GM21447 (cell line): ENCODE measurements at regions not wholly inside any gene's neighbourhood (a gene's known extent, or its start where the extent isn't known, plus 50 kb on each side); places are given as distances from the start of the nearest gene placed in this dataset.
"Not testable (repeated sequence)": the region's sequence is repeated elsewhere in the genome, so short reads cannot be mapped to it uniquely, and the experiment has no call there.

ENCODE experiments used
- ATAC-seq: cut with Tn5 transposase; IDR thresholded peaks from one replicate; pipeline ENCODE4 v1.9.1; 2021; ENCODE audit not compliant: unreplicated experiment

- ATAC-seq, result no peak
Measured at GRCh38 chr5:4013106-4013898, 417.7 kb downstream of the IRX1 start.

- ATAC-seq, result no peak
Measured at GRCh38 chr5:4015709-4016108, 420.1 kb downstream of the IRX1 start.

DNA sequence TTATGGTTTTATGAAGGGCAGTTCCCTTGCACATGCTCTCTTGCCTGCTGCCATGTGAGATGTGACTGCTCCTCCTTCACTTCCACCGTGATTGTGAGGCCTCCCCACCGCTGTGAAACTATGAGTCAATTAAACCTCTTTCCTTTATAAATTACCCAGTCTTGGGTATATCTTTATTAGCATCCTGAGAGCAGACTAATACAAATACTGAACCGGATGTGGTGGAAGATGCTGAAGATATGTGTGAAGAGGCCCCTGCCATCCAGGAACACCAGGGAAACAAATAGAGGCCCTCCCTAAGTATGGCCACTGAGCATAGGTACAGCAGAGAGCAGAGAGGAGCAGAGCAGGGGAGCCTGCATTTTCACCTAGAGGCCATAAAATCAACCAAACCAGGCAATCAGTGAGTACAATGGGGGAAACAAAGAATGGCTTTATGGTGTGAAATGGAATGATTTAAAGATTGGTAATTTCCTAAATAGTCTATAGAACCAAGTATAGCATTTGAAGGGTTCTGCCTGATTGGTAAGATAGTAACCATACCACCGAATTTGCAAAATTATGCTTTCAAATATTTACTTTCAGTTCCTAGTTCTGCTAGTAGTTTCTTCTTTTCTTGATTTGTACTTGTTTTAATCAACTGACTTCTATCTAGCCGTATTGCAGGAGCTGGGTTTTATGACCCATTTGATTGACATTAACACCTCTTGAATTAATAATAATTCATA lies 421.6 kb downstream of the IRX1 start:
- no peak for ATAC-seq

- ATAC-seq, result no peak
Measured at GRCh38 chr5:4018007-4018406, 422.4 kb downstream of the IRX1 start.

- no peak for ATAC-seq
Measured at GRCh38 chr5:4019009-4019769, 423.6 kb downstream of the IRX1 start.

GRCh38 chr5:4019841-4020240 lies 424.2 kb downstream of the IRX1 start:
- ATAC-seq, result no peak

DNA sequence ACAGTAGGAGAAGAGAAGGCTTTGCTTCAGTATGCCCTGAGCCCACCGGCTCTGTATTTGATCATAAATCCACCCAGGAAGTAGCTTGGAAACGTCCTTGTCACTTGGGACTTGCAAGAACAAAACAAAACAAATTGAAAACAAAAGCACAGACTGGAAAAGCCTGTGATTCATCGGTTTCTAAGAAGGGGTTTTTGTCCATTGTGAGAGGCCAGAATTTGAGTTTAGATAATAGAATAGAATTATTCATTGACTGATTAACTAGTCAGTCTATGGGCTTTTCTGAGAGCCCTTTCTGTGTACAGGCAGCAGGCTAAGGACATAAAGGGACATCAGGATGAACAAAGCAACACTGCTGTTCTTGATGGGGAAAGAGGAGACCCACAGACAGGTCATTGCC lies 424.8 kb downstream of the IRX1 start:
- no peak for ATAC-seq

GRCh38 chr5:4022056-4022670 lies 426.5 kb downstream of the IRX1 start:
- no peak for ATAC-seq

DNA sequence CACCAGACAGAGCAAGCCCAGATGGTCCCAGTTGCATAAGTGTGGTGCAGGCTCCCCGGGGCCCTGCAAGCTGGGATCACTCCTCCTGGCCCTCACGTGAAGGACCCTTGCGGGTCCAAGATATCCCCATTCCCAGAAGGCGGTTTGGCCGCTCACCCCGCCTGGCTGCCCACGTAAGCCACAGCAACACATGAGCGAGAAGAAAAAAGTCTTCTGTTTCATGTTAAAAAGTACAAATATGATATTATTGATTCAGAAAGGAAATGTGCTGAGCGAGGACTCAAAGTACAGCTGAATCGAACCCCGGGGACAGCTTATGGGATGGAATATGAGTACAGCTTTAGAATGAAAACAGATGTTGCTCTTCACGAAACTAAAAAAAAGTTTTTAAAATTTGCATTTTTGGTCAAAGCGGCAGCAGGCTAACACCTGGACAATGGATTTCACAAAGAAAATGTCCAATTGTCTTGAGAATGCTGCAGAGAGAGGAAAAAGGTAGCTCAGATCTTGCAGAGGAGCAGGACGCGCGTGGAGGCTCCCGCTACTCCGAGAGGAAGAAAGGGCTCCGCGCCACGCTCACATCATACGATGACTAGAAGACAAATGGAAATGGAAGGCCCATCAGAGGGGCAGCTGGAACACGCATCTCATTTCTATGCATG lies 427.6 kb downstream of the IRX1 start:
- ATAC-seq, result no peak

DNA sequence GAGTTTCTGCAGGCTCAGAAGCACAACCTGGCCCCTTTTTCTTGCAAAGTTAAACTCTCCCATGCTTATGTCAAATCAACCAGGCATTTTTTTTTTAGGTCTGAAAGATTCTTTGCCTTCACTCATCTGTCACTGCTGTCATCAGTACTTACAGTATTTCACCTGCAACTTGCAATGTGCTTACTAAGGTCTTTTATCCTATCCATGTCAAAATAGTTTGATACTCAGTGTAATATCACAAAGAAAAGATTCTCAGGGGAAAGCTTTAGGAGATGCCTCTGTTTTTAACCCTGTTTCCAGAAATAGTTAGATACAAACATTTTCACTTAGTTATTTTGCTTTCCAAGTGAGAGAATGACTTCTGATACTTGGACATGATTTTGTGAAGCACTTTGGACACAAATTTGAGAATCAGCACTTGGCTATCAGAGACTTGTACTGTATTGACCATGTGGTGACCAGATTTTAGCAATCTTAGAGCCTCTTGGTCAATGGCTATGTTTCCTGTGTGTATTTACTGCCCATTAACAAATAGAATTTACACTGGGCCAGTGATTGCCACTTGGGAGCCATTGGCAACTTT lies 428.2 kb downstream of the IRX1 start:
- ATAC-seq, result no peak

DNA sequence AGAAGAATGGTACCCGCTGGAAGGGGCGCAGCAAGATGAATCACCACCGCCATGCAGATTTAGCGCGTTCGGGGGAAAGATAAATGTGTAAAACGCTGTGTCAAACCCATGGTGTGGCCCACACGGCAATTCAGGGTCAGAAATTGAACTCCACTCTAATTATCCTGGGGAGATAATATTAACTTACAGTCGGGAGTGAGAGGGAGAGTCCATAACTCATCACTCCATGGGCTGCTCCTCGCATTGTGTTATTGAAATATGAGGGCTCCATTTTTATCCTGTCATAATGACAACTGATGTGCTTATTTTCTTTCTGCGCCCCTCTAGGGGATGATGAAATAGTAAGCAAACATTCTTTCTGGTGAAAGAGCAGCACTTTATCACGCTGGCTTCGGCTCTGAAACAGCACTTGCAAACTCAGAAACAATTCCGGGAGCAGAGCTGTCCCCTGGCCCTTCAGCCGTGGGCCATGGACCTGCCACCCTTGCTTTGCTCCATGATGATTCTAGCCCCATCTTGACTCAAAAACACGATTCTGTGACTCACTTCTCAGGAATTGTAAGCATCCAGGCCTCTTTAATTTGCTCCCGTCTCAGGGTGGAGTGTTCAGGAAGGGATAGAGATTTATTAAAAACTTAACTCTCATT lies 431.6 kb downstream of the IRX1 start:
- ATAC-seq, result no peak

DNA sequence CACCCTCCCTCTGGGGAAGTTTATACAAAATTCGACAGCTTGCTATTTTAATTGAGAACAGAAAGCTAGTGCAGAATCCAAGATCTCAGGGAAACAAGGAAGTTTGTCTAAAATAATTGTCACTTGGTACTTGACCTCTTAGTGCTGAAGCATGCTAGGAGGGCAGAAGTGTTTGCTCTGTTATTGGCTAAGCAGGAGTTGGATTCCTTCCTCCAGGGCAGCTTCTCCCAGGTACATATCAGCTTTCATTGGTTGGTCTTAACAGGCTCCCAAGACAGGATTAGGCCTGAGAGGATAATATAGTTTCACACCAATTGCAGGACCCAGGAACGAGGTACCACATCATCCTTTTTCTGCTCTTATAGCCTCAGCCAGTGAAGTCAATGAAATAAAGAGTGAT lies 432.8 kb downstream of the IRX1 start:
- no peak for ATAC-seq

DNA sequence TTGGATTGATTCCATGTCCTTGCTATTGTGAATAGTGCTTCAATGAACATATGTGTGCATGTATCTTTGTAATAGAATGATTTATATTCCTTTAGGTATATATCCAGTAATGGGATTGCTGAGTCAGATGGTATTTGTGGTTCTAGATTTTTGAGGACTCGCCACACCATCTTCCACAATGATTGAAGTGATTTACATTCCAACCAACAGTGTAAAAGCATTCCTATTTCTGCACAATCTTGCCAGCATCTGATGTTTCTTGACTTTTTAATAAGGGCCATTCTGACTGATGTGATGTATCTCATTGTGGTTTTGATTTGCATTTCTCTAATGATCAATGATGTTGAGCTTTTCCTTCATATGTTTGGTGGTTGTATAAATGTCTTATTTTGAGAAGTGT lies 437.9 kb downstream of the IRX1 start:
- ATAC-seq, result not testable (repeated sequence)

DNA sequence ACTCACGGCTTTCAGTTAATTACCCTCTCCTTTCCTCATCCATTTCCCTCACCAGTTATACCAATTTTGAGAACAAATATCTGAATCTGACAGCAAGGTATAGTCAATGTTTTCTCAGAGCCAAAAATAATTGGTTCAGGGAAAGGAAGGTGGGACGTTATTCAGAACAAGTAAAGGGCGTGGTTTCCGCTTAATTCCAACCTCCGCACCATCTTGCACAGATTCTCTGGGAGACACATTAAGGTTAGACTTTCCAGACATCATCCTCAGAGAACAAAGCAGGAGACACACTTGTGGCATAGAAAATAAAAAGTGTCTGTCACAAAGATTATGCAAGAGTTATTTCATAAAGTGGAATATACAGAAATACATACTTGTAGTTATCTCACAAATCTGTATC lies 441.2 kb downstream of the IRX1 start:
- no peak for ATAC-seq

DNA sequence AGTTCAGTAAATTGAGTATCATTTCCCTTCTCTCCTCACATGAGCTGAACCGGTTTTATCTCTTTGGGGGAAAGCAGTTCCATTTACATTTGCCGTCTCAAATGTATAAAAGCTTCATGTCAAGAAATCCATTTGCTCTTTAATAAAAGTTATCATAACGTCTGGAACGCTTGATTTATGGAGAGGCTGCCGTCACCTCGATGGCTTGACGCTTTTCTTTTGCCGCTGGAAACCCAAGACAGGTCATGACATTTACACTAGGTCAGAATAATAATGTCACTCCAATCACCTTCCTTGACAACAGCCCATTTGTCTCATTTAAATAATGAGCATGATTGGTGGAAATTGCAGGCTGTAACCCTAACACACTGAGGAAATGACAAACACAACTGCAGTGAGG lies 443.4 kb downstream of the IRX1 start:
- no peak for ATAC-seq

GRCh38 chr5:4042311-4042710 lies 446.7 kb downstream of the IRX1 start:
- ATAC-seq, result no peak

GRCh38 chr5:4043135-4043534 lies 447.5 kb downstream of the IRX1 start:
- ATAC-seq, result no peak

GRCh38 chr5:4044881-4045280 lies 449.2 kb downstream of the IRX1 start:
- no peak for ATAC-seq

- no peak for ATAC-seq
Measured at GRCh38 chr5:4048398-4048797, 452.8 kb downstream of the IRX1 start.

- ATAC-seq, result no peak
Measured at GRCh38 chr5:4050203-4050602, 454.6 kb downstream of the IRX1 start.
